SK-N-SH (cell line): ENCODE measurements at regions not wholly inside any gene's neighbourhood (a gene's known extent, or its start where the extent isn't known, plus 50 kb on each side); places are given as distances from the start of the nearest gene placed in this dataset.

ENCODE experiments used
- CTCF ChIA-PET: fragments of 300-600, 350-600 bp; formaldehyde crosslinking; extraction: SDS; loops from one replicate; lab custom pipeline; 2021; lab: Yijun Ruan, JAX
- POLR2A ChIA-PET: fragments of 350-600 bp; sonication (Branson Sonifier 250); formaldehyde crosslinking; extraction: SDS; loops from one replicate; lab custom pipeline; 2020; ENCODE audit warnings: antibody characterized with exemption, inconsistent platforms; lab: Yijun Ruan, JAX
- DNase-seq: peaks from one replicate; pipeline ENCODE4 v3.0.0; 2012
- H2AFZ ChIP-seq: fragments of 200-600 bp; sonication (generic); 2 replicates; pipeline ENCODE4 v1.8.1; 2016; ENCODE audit warnings: antibody characterized with exemption, mild to moderate bottlenecking, low read depth
- H3F3A ChIP-seq: fragments of 200-600 bp; sonication (generic); replicated peaks from 2 replicates; pipeline ENCODE3; 2016; ENCODE audit warnings: antibody characterized with exemption, mild to moderate bottlenecking; ENCODE audit not compliant: insufficient read depth
- H3K27ac ChIP-seq, 2 experiments: fragments of 200-500 bp in 1 of 2; fragments of 200-600 bp in 1 of 2; sonication (Bioruptor generic) in 1 of 2; sonication (generic), shearing (Covaris generic) in 1 of 2; 2 replicates each; pipeline versions ENCODE4 v1.5.1 to v1.6.1; 2014 to 2016; ENCODE audit warnings: low read depth in 2 of 2, inconsistent platforms in 1 of 2, low read length in 1 of 2, mild to moderate bottlenecking in 1 of 2, mixed read lengths in 1 of 2
- H3K27me3 ChIP-seq: fragments of 200-600 bp; sonication (generic), shearing (Covaris generic); 2 replicates; pipeline ENCODE4 v1.6.1; 2016; ENCODE audit warnings: mixed run types; ENCODE audit not compliant: insufficient read depth
- H3K36me3 ChIP-seq, 2 experiments: fragments of 200-500 bp in 1 of 2; fragments of 200-600 bp in 1 of 2; sonication (Bioruptor generic) in 1 of 2; sonication (generic) in 1 of 2; replicated peaks in 1 of 2; 2 replicates each; pipeline versions ENCODE3 to v1.5.1; 2014 to 2016; ENCODE audit warnings: low read length in 1 of 2, mild to moderate bottlenecking in 1 of 2; ENCODE audit not compliant: insufficient read depth in 2 of 2, control insufficient read depth in 1 of 2
- H3K4me1 ChIP-seq, 2 experiments: fragments of 200-500 bp in 1 of 2; fragments of 200-600 bp in 1 of 2; sonication (Bioruptor generic) in 1 of 2; sonication (generic), shearing (Covaris generic) in 1 of 2; 2 replicates each; pipeline versions ENCODE4 v1.5.1 to v1.6.1; 2014 to 2016; ENCODE audit warnings: low read depth in 1 of 2, low read length in 1 of 2, mixed run types in 1 of 2; ENCODE audit not compliant: insufficient read depth in 2 of 2, control insufficient read depth in 1 of 2
- H3K4me2 ChIP-seq: fragments of 200-600 bp; sonication (generic), shearing (Covaris generic); 2 replicates; pipeline ENCODE4 v1.6.1; 2017; ENCODE audit warnings: mixed run types
- H3K4me3 ChIP-seq, 2 experiments: fragments of 200-500 bp in 1 of 2; fragments of 200-600 bp in 1 of 2; sonication (Bioruptor generic) in 1 of 2; sonication (generic), shearing (Covaris generic) in 1 of 2; 2 replicates each; pipeline versions ENCODE4 v1.5.1 to v1.8.1; 2014 to 2016; ENCODE audit warnings: low read depth in 2 of 2, inconsistent platforms in 1 of 2, low read length in 1 of 2, mild to moderate bottlenecking in 1 of 2, mixed read lengths in 1 of 2, moderate library complexity in 1 of 2
- H3K79me2 ChIP-seq: fragments of 200-600 bp; sonication (generic); 2 replicates; pipeline ENCODE4 v1.8.1; 2017; ENCODE audit warnings: mild to moderate bottlenecking; ENCODE audit not compliant: insufficient read depth
- H3K9ac ChIP-seq: fragments of 200-600 bp; sonication (generic); 2 replicates; pipeline ENCODE4 v1.6.1; 2017; ENCODE audit warnings: mixed run types
- H3K9me2 ChIP-seq: fragments of 200-600 bp; sonication (generic); 2 replicates; pipeline ENCODE4 v1.6.1; 2017; ENCODE audit warnings: mixed run types
- H3K9me3 ChIP-seq: fragments of 200-600 bp; sonication (generic); 2 replicates; pipeline ENCODE4 v1.6.1; 2017; ENCODE audit warnings: mixed run types, mild to moderate bottlenecking, moderate library complexity
- H4K20me1 ChIP-seq: fragments of 200-600 bp; sonication (generic); 2 replicates; pipeline ENCODE4 v1.6.1; 2017; ENCODE audit warnings: mild to moderate bottlenecking, mixed run types; ENCODE audit not compliant: insufficient read depth
- CTCF ChIP-seq: fragments of 200-600 bp; sonication (generic); IDR thresholded peaks from 2 replicates; pipeline ENCODE4 v1.6.1; 2017; ENCODE audit warnings: antibody characterized with exemption, mild to moderate bottlenecking, moderate library complexity
- ELF1 ChIP-seq: IDR thresholded peaks from 2 replicates; pipeline ENCODE4 v1.4.0; 2012
- FOSL2 ChIP-seq: IDR thresholded peaks from 2 replicates; pipeline ENCODE4 v1.4.0; 2012; ENCODE audit warnings: low read depth, mild to moderate bottlenecking, moderate library complexity, borderline replicate concordance
- FOXJ3 ChIP-seq: sonication (generic); formaldehyde crosslinking; IDR thresholded peaks from 2 replicates; pipeline ENCODE4 v1.5.1; 2020; ENCODE audit warnings: mild to moderate bottlenecking, missing genetic modification reagents
- IRF3 ChIP-seq: fragments of 150-350 bp; IDR thresholded peaks from 2 replicates; pipeline ENCODE4 v1.6.1; 2016; ENCODE audit warnings: mild to moderate bottlenecking, low read depth, low read length
- MAX ChIP-seq: IDR thresholded peaks from 2 replicates; pipeline ENCODE4 v1.4.0; 2012; ENCODE audit warnings: low read depth
- MEF2A ChIP-seq: IDR thresholded peaks from 2 replicates; pipeline ENCODE4 v1.4.0; 2012; ENCODE audit warnings: low read depth, borderline replicate concordance
- RAD21 ChIP-seq: IDR thresholded peaks from 2 replicates; pipeline ENCODE4 v1.6.1; 2012; ENCODE audit warnings: mild to moderate bottlenecking, low read length
- SMC3 ChIP-seq: IDR thresholded peaks from 2 replicates; pipeline ENCODE4 v1.6.1; 2012; ENCODE audit warnings: low read depth, low read length, improper control_type of control experiment
- TAF1 ChIP-seq: IDR thresholded peaks from 2 replicates; pipeline ENCODE4 v1.6.1; 2012; ENCODE audit warnings: low read depth, mild to moderate bottlenecking, low read length, moderate library complexity, borderline replicate concordance
- USF1 ChIP-seq: IDR thresholded peaks from 2 replicates; pipeline ENCODE4 v1.4.0; 2012; ENCODE audit warnings: low read depth, borderline replicate concordance
- USF2 ChIP-seq: fragments of 150-350 bp; IDR thresholded peaks from 2 replicates; pipeline ENCODE4 v1.6.1; 2017; ENCODE audit warnings: antibody characterized with exemption, low read length, low read depth, borderline replicate concordance
- ZBTB33 ChIP-seq: IDR thresholded peaks from 2 replicates; pipeline ENCODE4 v1.4.0; 2012; ENCODE audit warnings: low read depth, borderline replicate concordance
- WGBS: methylation state at CpG from one replicate; pipeline ENCODE4 v1.1.6; 2017; ENCODE audit warnings: low lambda C conversion rate; 5-methylcytosine and 5-hydroxymethylcytosine counted together

- 0 out of 2 replicates have a peak overlapping the region, but pooled peaks have one; percentile 24 for H3K4me2 ChIP-seq
- ChIA-PET POLR2A (no interaction called here), CTCF (interaction anchor here (0.6 to 3.2 kb wide), 23 partner anchors 10 to 393 kb away, joined by 3 to 15 read pairs (median 4); no protein-coding TSS in a partner anchor)
- H3K4me1 ChIP-seq, result peaks cover 0 to 2% of the 10 kb centered on the region in 2 experiments; a peak in 1 of 4 replicates
- TF ChIP-seq IRF3 (no peak), CTCF (peak; percentile 70), RAD21 (peak; percentile 88), SMC3 (peak; percentile 81)
- H3K79me2 ChIP-seq, result no peaks in the 10 kb centered on the region
- H3K36me3 ChIP-seq, result no peaks in the 10 kb centered on the region
- H3K27ac ChIP-seq, result no peak overlapping the region
- DNase-seq, result peak; percentile 58
- 22% methylated on average over 9 of the region's 10 CpGs for WGBS
- H3K27me3 ChIP-seq, result no peaks in the 10 kb centered on the region
- H3K4me3 ChIP-seq, result peak overlapping the region in 1 of 2 experiments; percentile 41; a peak in 1 of 4 replicates
- H3K9me3 ChIP-seq, result no peaks in the 10 kb centered on the region
- H4K20me1 ChIP-seq, result no peaks in the 10 kb centered on the region
- H3K9ac ChIP-seq, result no peak overlapping the region
- no peaks in the 10 kb centered on the region for H3F3A ChIP-seq
- H3K9me2 ChIP-seq, result no peaks in the 10 kb centered on the region
- 0 out of 2 replicates have a peak overlapping the region, but pooled peaks have one; percentile 51 for H2AFZ ChIP-seq
Observed at GRCh38 chr4:154982187-154983047, 201.3 kb downstream of the RBM46 start.

GRCh38 chr4:154983714-154984113, 202.6 kb downstream of the RBM46 start:
- no peaks in the 10 kb centered on the region for H3K9me2 ChIP-seq
- peaks cover 0 to 2% of the 10 kb centered on the region in 2 experiments; a peak in 1 of 4 replicates for H3K4me1 ChIP-seq
- H3K4me3 ChIP-seq, result no peak overlapping the region
- CTCF ChIA-PET, result interaction anchor here (1.0 kb wide), 3 partner anchors 77 to 372 kb away, joined by 3 to 4 read pairs (median 4); no protein-coding TSS in a partner anchor
- no peak overlapping the region for H3K27ac ChIP-seq
- no peaks in the 10 kb centered on the region for H3F3A ChIP-seq
- H3K4me2 ChIP-seq, result no peak overlapping the region
- H3K9me3 ChIP-seq, result no peaks in the 10 kb centered on the region
- no peak overlapping the region for H2AFZ ChIP-seq
- TF ChIP-seq SMC3 (no peak), FOSL2 (no peak), TAF1 (no peak), ZBTB33 (no peak), FOXJ3 (CRISPR knock-in tag) (no peak), ELF1 (no peak), RAD21 (no peak), USF1 (no peak), MEF2A (no peak), USF2 (no peak), MAX (no peak)
- POLR2A ChIA-PET, result no interaction called here
- DNase-seq, result no peak
- no peaks in the 10 kb centered on the region for H3K27me3 ChIP-seq
- no peaks in the 10 kb centered on the region for H3K36me3 ChIP-seq
- H3K9ac ChIP-seq, result no peak overlapping the region
- WGBS, result 73% methylated on average over 5 of the region's 5 CpGs
- no peaks in the 10 kb centered on the region for H3K79me2 ChIP-seq
- no peaks in the 10 kb centered on the region for H4K20me1 ChIP-seq
